SJCRH30 (cell line): ENCODE measurements at regions not wholly inside any gene's neighbourhood (a gene's known extent, or its start where the extent isn't known, plus 50 kb on each side); places are given as distances from the start of the nearest gene placed in this dataset.
"Not testable (repeated sequence)": the region's sequence is repeated elsewhere in the genome, so short reads cannot be mapped to it uniquely, and the experiment has no call there.

Experiments
- DNase-seq, 2 experiments: peaks; one replicate each; pipeline ENCODE4 v3.0.0-alpha.2; 2015 to 2020
- H3K27ac ChIP-seq: fragments of 250-450 bp; sonication (Bioruptor Pico); 2 replicates; pipeline ENCODE4 v1.5.1; 2020; ENCODE audit warnings: mild to moderate bottlenecking, moderate library complexity
- H3K27me3 ChIP-seq: fragments of 250-450 bp; sonication (Bioruptor Pico); 2 replicates; pipeline ENCODE4 v1.5.1; 2020; ENCODE audit warnings: mild to moderate bottlenecking, moderate library complexity
- H3K36me3 ChIP-seq: fragments of 250-450 bp; sonication (Bioruptor Pico); 2 replicates; pipeline ENCODE4 v1.5.1; 2020; ENCODE audit warnings: mild to moderate bottlenecking, moderate library complexity
- H3K4me1 ChIP-seq: fragments of 250-450 bp; sonication (Bioruptor Pico); 2 replicates; pipeline ENCODE4 v1.5.1; 2020; ENCODE audit warnings: mild to moderate bottlenecking, moderate library complexity
- H3K4me3 ChIP-seq: fragments of 250-450 bp; sonication (Bioruptor Pico); 2 replicates; pipeline ENCODE4 v1.5.1; 2020; ENCODE audit warnings: mild to moderate bottlenecking, moderate library complexity
- H3K9me3 ChIP-seq: fragments of 250-450 bp; sonication (Bioruptor Pico); replicated peaks from 2 replicates; pipeline ENCODE4 v1.5.1; 2020; ENCODE audit warnings: mild to moderate bottlenecking, moderate library complexity

DNA sequence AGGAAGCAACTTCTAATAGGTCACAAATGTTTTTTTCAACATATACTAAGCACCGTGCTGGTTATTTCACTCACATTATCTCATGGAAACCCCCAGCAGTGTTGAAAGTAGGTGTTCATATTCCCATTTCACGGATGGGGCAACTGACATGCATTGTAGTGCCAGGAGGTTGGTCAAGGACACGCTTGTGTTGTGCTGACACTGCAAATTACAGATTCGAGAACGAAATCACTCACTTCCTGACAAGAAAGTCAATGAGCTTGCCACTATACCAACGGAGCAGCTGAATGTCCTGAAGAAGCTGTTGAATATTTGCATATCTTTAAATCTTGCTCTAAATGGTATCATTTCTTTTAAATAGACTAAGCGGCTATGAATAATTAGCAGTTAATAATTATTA, 378.0 kb upstream of the C16orf82 start:
- Histone ChIP-seq H3K4me3 (no peak overlapping the region), H3K27me3 (no peaks in the 10 kb centered on the region), H3K9me3 (no peaks in the 10 kb centered on the region), H3K27ac (no peak overlapping the region), H3K4me1 (no peaks in the 10 kb centered on the region), H3K36me3 (no peaks in the 10 kb centered on the region)
- no peak for DNase-seq

GRCh38 chr16:26692658-26693057, 374.1 kb upstream of the C16orf82 start:
- no peaks in the 10 kb centered on the region for H3K27me3 ChIP-seq
- H3K27ac ChIP-seq = no peak overlapping the region
- no peak for DNase-seq
- H3K36me3 ChIP-seq = no peaks in the 10 kb centered on the region
- no peak overlapping the region for H3K4me3 ChIP-seq
- no peaks in the 10 kb centered on the region for H3K4me1 ChIP-seq
- H3K9me3 ChIP-seq = no peaks in the 10 kb centered on the region

- Histone ChIP-seq H3K9me3 (no peaks in the 10 kb centered on the region), H3K36me3 (no peaks in the 10 kb centered on the region), H3K27ac (no peak overlapping the region), H3K4me3 (no peak overlapping the region), H3K27me3 (no peaks in the 10 kb centered on the region), H3K4me1 (no peaks in the 10 kb centered on the region)
- peak in 1 of 2 experiments; percentile 5 for DNase-seq
These were observed 368.9 kb upstream of the C16orf82 start for GRCh38 chr16:26697807-26698206.

GRCh38 chr16:26700250-26700649, 366.5 kb upstream of the C16orf82 start:
- Histone ChIP-seq H3K4me1 (no peaks in the 10 kb centered on the region), H3K27me3 (no peaks in the 10 kb centered on the region), H3K4me3 (no peak overlapping the region), H3K27ac (no peak overlapping the region), H3K9me3 (no peaks in the 10 kb centered on the region), H3K36me3 (no peaks in the 10 kb centered on the region)
- no peak for DNase-seq

GRCh38 chr16:26701243-26701886, 365.4 kb upstream of the C16orf82 start:
- H3K9me3 ChIP-seq = no peaks in the 10 kb centered on the region
- H3K27ac ChIP-seq = no peak overlapping the region
- DNase-seq = no peak
- H3K36me3 ChIP-seq = no peaks in the 10 kb centered on the region
- no peak overlapping the region for H3K4me3 ChIP-seq
- no peaks in the 10 kb centered on the region for H3K27me3 ChIP-seq
- H3K4me1 ChIP-seq = no peaks in the 10 kb centered on the region

DNA sequence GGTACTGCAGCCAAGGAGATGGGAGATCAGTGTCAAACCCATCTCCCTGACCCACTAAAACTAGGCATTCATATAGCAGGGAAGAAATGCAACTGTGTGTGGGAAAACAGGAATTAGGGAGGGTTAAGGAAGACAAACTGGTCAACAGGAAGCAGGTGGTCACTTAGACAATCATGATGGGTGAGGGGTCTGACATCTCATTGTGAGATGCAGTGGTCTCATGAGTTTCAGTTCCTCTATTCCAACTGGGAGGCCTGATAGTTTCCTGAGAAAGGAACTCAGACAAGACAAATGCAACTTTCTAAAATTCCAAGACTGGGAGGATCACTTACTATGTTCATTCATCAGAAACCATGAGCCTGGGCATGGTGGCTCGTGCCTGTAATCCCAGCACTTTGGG, 361.4 kb upstream of the C16orf82 start:
- Histone ChIP-seq H3K36me3 (no peaks in the 10 kb centered on the region), H3K4me3 (no peak overlapping the region), H3K9me3 (no peaks in the 10 kb centered on the region), H3K27me3 (no peaks in the 10 kb centered on the region), H3K4me1 (no peaks in the 10 kb centered on the region), H3K27ac (no peak overlapping the region)
- no peak for DNase-seq

DNA sequence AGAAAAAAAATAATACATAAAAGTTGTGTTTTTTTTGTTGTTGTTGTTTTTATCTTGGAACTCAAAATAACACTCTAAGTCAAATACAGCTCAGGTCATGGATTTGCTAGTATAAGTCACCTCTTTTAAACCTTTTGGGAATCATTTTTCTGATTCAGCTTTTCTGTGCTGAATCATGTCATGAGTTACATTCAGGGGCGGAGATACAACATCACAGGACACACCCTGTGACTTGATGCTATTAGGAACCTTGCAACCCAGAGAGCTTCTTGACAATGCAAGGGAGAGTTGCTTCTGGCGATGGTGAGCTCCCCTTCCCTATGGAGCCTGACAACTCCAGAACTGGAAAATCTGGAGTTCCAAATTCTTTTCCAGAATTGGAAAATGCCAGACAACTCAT, 358.3 kb upstream of the C16orf82 start:
- no peaks in the 10 kb centered on the region for H3K4me1 ChIP-seq
- no peak overlapping the region for H3K4me3 ChIP-seq
- H3K27ac ChIP-seq = no peak overlapping the region
- no peak for DNase-seq
- no peaks in the 10 kb centered on the region for H3K9me3 ChIP-seq
- H3K36me3 ChIP-seq = no peaks in the 10 kb centered on the region
- H3K27me3 ChIP-seq = no peaks in the 10 kb centered on the region

DNA sequence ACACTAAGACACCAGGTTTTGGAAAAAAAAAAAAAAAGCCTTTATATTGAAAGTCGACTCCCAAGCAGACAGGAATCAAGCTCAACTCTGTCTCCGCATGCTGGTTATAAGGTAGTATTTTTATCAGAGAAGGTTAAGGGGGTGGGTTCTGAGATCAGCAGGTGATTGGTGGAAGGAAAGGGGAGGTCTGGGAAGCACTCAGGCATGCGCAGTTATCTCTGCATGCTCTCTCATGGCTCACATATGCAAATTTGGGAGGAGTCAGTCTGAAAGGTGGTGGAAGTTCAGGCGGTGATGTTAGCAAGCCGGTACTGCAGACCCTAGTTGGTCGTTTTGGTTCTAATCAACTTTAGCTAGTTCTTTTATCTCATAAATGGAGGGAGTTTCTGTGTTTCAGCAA, 357.6 kb upstream of the C16orf82 start:
- Histone ChIP-seq H3K9me3 (no peaks in the 10 kb centered on the region), H3K4me3 (no peak overlapping the region), H3K4me1 (no peaks in the 10 kb centered on the region), H3K36me3 (no peaks in the 10 kb centered on the region), H3K27me3 (no peaks in the 10 kb centered on the region), H3K27ac (no peak overlapping the region)
- no peak for DNase-seq

GRCh38 chr16:26709754-26710153, 357.0 kb upstream of the C16orf82 start:
- H3K36me3 ChIP-seq = no peaks in the 10 kb centered on the region
- H3K27ac ChIP-seq = no peak overlapping the region
- no peaks in the 10 kb centered on the region for H3K4me1 ChIP-seq
- H3K27me3 ChIP-seq = no peaks in the 10 kb centered on the region
- no peak overlapping the region for H3K4me3 ChIP-seq
- no peaks in the 10 kb centered on the region for H3K9me3 ChIP-seq
- no peak for DNase-seq

GRCh38 chr16:26710450-26710849, 356.3 kb upstream of the C16orf82 start:
- Histone ChIP-seq H3K4me3 (no peak overlapping the region), H3K27me3 (no peaks in the 10 kb centered on the region)

DNA sequence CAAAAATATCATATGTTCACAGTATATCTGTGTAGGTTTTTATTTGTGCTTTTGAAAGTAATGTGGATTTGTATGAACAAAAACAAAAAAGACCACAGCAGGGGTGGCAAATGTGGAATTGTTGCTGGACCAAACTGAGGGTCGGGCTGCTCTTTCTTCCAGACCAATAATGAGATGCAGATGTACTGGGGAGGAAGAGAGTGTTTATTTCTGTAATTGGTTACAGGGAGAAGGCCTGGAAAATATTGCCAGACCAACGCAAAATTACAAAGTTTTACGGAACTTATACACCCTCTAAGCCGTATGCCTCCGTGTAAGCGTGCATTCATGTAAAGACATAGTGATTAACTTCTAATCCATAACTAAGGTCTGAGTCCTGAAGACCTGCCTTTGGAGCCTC, 353.9 kb upstream of the C16orf82 start:
- H3K9me3 ChIP-seq = no peaks in the 10 kb centered on the region
- no peaks in the 10 kb centered on the region for H3K27me3 ChIP-seq
- DNase-seq = no peak

More at GRCh38 chr16:26710450-26710849, 356.3 kb upstream of the C16orf82 start:
- Histone ChIP-seq H3K4me1 (no peaks in the 10 kb centered on the region), H3K27ac (no peak overlapping the region), H3K36me3 (no peaks in the 10 kb centered on the region), H3K9me3 (no peaks in the 10 kb centered on the region)
- DNase-seq = no peak

GRCh38 chr16:26715969-26716368, 350.8 kb upstream of the C16orf82 start:
- Histone ChIP-seq H3K4me1 (no peaks in the 10 kb centered on the region), H3K4me3 (no peak overlapping the region), H3K9me3 (no peaks in the 10 kb centered on the region), H3K27ac (no peak overlapping the region), H3K27me3 (no peaks in the 10 kb centered on the region), H3K36me3 (no peaks in the 10 kb centered on the region)
- no peak for DNase-seq

More for the DNA sequence above, 353.9 kb upstream of the C16orf82 start:
- Histone ChIP-seq H3K4me1 (no peaks in the 10 kb centered on the region), H3K27ac (no peak overlapping the region), H3K36me3 (no peaks in the 10 kb centered on the region), H3K4me3 (no peak overlapping the region)

- peak; percentile 4 to 8 for DNase-seq
- H3K27ac ChIP-seq = no peak overlapping the region
- no peak overlapping the region for H3K4me3 ChIP-seq
- H3K27me3 ChIP-seq = no peaks in the 10 kb centered on the region
- no peaks in the 10 kb centered on the region for H3K36me3 ChIP-seq
- no peaks in the 10 kb centered on the region for H3K9me3 ChIP-seq
- no peaks in the 10 kb centered on the region for H3K4me1 ChIP-seq
These were observed 348.9 kb upstream of the C16orf82 start for GRCh38 chr16:26717826-26718225.

- no peak overlapping the region for H3K27ac ChIP-seq
- no peak for DNase-seq
- no peak overlapping the region for H3K4me3 ChIP-seq
- no peaks in the 10 kb centered on the region for H3K36me3 ChIP-seq
- H3K4me1 ChIP-seq = no peaks in the 10 kb centered on the region
- H3K9me3 ChIP-seq = no peaks in the 10 kb centered on the region
- no peaks in the 10 kb centered on the region for H3K27me3 ChIP-seq
These were observed 345.4 kb upstream of the C16orf82 start for GRCh38 chr16:26721290-26721689.

DNA sequence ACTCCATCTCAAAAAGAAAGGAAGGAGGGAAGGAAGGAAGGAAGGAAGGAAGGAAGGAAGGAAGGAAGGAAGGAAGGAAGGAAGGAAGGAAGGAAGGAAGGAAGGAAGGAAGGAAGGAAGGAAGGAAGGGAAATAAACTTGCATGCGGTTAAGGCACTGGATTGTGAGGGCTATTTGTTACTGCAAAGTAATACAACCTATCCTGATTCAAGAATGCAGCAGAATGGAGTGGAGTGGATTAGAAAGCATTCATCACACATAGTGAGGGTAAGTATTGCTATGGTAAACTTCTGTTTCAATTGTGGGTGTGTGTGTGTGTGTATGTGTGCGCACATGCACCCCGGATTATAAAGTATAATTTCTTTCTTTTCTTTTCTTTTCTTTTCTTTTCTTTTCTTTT, 344.8 kb upstream of the C16orf82 start:
- H3K4me3 ChIP-seq, H3K27ac ChIP-seq, H3K27me3 ChIP-seq, H3K36me3 ChIP-seq, DNase-seq, H3K4me1 ChIP-seq, H3K9me3 ChIP-seq: not testable (repeated sequence)

GRCh38 chr16:26724189-26724588, 342.5 kb upstream of the C16orf82 start:
- Histone ChIP-seq H3K27me3 (no peaks in the 10 kb centered on the region), H3K36me3 (no peaks in the 10 kb centered on the region), H3K4me1 (no peaks in the 10 kb centered on the region), H3K4me3 (no peak overlapping the region), H3K27ac (no peak overlapping the region), H3K9me3 (no peaks in the 10 kb centered on the region)
- no peak for DNase-seq
